DND-41 (cell line): ENCODE measurements at regions not wholly inside any gene's neighbourhood (a gene's known extent, or its start where the extent isn't known, plus 50 kb on each side); places are given as distances from the start of the nearest gene placed in this dataset.

Experiments used
- EZH2 ChIP-seq: IDR thresholded peaks from 3 replicates; pipeline ENCODE4 v1.6.1; 2012; ENCODE audit warnings: borderline replicate concordance, low read depth, mild to moderate bottlenecking, moderate library complexity, low read length, inconsistent platforms; ENCODE audit not compliant: severe bottlenecking
- TF ChIP-seq, protein P1 (sequence below): IDR thresholded peaks from 2 replicates; pipeline ENCODE4 v1.5.1; 2012; ENCODE audit warnings: borderline replicate concordance, low read length, moderate library complexity, mild to moderate bottlenecking; ENCODE audit not compliant: poor library complexity, severe bottlenecking; ENCODE audit errors: extremely low read depth

DNA sequence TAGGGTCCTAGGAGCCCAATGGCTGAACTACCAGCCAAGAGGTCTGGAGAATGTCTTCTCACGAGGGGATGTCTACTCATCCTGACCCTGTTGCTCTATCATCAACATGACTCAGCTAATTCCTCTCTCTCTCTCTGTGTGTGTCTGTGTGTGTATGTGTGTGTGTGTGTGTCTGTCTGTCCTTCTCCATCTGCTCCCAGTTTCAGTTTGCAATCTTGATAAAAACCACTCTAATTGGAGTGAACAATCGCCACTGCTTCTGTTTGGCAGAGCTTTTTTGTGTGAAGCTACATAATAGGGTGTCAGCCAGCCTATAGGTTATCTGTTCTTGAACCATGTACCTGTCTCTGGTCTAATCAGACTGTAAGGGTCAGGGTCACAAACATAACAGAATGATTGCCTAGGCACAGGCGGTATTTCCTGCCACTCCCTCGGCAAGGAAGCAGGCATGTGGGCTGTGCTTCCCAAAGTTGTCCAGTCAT is 219.8 kb downstream of the SH3BP4 start:
- TF ChIP-seq, protein P1, sequence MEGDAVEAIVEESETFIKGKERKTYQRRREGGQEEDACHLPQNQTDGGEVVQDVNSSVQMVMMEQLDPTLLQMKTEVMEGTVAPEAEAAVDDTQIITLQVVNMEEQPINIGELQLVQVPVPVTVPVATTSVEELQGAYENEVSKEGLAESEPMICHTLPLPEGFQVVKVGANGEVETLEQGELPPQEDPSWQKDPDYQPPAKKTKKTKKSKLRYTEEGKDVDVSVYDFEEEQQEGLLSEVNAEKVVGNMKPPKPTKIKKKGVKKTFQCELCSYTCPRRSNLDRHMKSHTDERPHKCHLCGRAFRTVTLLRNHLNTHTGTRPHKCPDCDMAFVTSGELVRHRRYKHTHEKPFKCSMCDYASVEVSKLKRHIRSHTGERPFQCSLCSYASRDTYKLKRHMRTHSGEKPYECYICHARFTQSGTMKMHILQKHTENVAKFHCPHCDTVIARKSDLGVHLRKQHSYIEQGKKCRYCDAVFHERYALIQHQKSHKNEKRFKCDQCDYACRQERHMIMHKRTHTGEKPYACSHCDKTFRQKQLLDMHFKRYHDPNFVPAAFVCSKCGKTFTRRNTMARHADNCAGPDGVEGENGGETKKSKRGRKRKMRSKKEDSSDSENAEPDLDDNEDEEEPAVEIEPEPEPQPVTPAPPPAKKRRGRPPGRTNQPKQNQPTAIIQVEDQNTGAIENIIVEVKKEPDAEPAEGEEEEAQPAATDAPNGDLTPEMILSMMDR, result no peak
- TF ChIP-seq EZH2, result no peak
